Mesothelial cell of epicardium (in vitro differentiated cells): ENCODE measurements at regions not wholly inside any gene's neighbourhood (a gene's known extent, or its start where the extent isn't known, plus 50 kb on each side); places are given as distances from the start of the nearest gene placed in this dataset.
"Not testable (repeated sequence)": the region's sequence is repeated elsewhere in the genome, so short reads cannot be mapped to it uniquely, and the experiment has no call there.

ENCODE experiments used
- DNase-seq, 2 experiments: peaks; one replicate each; pipeline ENCODE4 v3.0.0; 2021; ENCODE audit warnings: low spot score in 2 of 2; ENCODE audit not compliant: unreplicated experiment in 2 of 2
- H3K27ac Mint-ChIP-seq: 2 replicates; pipeline ENCODE4 v1.8.0; 2021; ENCODE audit warnings: mixed read lengths
- H3K27me3 Mint-ChIP-seq: 2 replicates; pipeline ENCODE4 v1.8.0; 2021; ENCODE audit warnings: low read depth, mixed read lengths
- H3K36me3 Mint-ChIP-seq: 2 replicates; pipeline ENCODE4 v1.8.0; 2021; ENCODE audit warnings: mixed read lengths
- H3K4me1 Mint-ChIP-seq: 2 replicates; pipeline ENCODE4 v1.8.0; 2021; ENCODE audit warnings: mixed read lengths
- H3K4me3 Mint-ChIP-seq: 2 replicates; pipeline ENCODE4 v1.8.0; 2021; ENCODE audit warnings: mild to moderate bottlenecking, moderate library complexity, mixed read lengths
- H3K9me3 Mint-ChIP-seq: 2 replicates; pipeline ENCODE4 v1.8.0; 2021; ENCODE audit warnings: mixed read lengths
- TF ChIP-seq, protein P1 (sequence below): fragments of 200-600 bp; sonication (generic); IDR thresholded peaks from one replicate; pipeline ENCODE4 v1.5.0; 2021; ENCODE audit warnings: antibody characterized with exemption; ENCODE audit not compliant: unreplicated experiment

DNA sequence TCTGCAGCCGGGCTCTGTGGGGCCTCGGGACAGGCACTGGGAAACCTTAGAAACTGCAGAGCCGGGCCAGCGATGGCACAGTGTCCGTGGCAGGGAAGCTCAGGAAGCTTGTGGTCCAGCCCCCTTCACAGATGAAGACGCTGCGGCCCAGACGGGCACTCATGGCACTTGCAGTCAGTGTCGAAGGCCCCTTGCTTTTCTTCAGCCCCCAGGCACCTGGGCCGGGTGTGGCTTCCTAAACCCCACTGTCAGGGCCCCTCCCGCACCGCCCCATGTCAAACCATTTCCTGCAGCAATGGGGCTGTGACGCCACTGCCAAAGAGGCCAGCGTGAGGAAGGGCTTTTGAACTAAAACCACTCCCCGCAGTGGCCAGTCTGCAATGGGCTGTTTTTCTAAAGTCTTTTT, 164.0 kb downstream of the LAT start:
- Mint-ChIP-seq H3K36me3 (no peaks in the 10 kb centered on the region), H3K27me3 (no peaks in the 10 kb centered on the region), H3K27ac (no peak overlapping the region), H3K4me3 (no peak overlapping the region), H3K4me1 (peaks cover 16% of the 10 kb centered on the region), H3K9me3 (no peaks in the 10 kb centered on the region)
- TF ChIP-seq, protein P1, sequence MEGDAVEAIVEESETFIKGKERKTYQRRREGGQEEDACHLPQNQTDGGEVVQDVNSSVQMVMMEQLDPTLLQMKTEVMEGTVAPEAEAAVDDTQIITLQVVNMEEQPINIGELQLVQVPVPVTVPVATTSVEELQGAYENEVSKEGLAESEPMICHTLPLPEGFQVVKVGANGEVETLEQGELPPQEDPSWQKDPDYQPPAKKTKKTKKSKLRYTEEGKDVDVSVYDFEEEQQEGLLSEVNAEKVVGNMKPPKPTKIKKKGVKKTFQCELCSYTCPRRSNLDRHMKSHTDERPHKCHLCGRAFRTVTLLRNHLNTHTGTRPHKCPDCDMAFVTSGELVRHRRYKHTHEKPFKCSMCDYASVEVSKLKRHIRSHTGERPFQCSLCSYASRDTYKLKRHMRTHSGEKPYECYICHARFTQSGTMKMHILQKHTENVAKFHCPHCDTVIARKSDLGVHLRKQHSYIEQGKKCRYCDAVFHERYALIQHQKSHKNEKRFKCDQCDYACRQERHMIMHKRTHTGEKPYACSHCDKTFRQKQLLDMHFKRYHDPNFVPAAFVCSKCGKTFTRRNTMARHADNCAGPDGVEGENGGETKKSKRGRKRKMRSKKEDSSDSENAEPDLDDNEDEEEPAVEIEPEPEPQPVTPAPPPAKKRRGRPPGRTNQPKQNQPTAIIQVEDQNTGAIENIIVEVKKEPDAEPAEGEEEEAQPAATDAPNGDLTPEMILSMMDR, result no peak
- DNase-seq, result no peak

DNA sequence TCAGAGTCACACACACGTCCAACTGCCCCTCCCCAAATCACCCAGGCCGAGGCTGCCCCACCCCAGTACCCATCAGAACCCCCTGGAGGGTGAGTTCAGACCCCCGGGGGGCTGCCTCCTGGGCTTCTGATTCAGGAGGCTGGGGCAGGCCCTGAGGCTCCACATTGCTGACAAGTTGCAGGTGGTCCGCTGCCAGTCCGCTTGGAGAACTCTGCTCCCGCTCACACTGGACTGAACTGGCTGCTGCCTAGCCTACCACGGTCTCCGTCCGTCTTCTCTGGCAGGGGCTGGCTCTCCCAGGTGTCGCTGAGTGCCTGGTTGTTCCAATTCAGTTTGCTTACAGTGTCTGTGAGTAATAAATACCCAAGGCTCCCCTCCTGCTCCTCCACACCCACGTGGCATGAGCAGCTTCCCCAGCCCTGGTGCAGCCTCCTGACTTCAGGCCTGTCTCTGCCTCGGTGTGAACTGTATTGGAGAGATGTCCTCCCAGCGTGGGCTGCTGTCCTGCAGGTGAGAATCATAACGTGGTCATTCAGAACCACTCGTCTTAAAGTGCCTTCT, 163.4 kb downstream of the LAT start:
- Mint-ChIP-seq H3K27ac (no peak overlapping the region), H3K36me3 (no peaks in the 10 kb centered on the region), H3K4me3 (no peak overlapping the region), H3K27me3 (no peaks in the 10 kb centered on the region), H3K9me3 (no peaks in the 10 kb centered on the region), H3K4me1 (peaks cover 14% of the 10 kb centered on the region)
- TF ChIP-seq, protein P1, result no peak
- no peak for DNase-seq

DNA sequence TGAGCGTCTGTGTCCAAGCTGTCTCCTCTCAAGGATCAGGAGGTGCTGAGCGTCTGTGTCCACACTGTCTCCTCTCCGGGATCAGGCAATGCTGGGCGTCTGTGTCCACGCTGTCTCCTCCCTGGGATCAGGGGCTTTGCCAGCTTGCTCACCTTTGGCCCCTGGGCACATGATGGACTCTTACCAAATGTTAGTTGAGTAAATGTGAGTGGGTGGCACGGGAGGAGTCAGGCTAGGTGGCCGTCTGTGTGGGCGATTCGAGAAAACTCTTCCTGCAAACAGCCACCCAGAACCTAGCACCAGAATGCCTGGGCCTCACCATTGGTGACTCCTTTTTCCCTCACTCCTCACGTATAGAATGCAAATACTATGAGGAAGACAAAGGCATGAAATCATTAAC, 162.9 kb downstream of the LAT start:
- not testable (repeated sequence) for H3K36me3 Mint-ChIP-seq, H3K27me3 Mint-ChIP-seq, DNase-seq, H3K4me3 Mint-ChIP-seq, H3K27ac Mint-ChIP-seq, H3K9me3 Mint-ChIP-seq
- peaks cover 17% of the 10 kb centered on the region for H3K4me1 Mint-ChIP-seq

DNA sequence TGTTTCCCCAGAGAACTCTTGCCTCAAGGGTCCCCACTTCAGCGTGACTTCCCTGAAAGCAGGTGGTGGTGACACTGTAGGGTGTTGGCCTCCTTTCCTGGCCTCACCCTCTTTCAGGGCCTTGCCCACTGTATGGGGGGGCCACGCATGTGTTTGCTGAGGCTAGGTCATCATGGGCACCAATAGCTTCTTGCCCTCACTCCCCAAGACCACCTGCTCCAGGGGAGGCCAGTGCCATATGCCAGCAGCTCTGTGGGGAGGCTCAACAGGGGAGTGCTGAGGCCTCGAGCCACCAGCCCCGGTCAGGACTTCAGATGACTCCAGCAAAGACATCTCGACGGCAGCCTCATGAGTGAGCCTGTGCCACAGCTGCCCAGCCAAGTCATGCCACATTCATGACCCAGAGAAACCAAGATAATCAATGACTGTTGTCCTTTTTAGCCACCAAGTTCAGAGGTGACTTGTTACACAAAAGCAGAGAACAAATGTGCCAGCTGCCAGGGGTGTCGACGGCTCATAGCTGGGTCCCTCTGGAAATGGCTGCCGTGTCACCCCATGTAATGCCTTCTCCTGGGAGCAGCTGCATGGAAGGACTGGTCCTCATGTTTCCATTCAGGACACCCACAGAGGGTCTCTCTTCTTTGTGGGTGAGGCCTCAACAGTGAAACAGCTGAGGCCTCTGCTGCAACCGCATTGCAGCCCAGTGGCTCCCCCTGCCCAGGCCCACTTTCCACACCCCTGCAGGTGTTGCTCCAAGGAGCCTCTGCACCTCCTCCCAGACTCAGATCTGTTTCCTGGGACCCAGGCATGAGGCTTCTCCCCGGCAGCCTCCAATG, 162.2 kb downstream of the LAT start:
- H3K4me3 Mint-ChIP-seq, H3K27me3 Mint-ChIP-seq, DNase-seq, H3K27ac Mint-ChIP-seq, H3K9me3 Mint-ChIP-seq, H3K36me3 Mint-ChIP-seq: not testable (repeated sequence)
- peaks cover 20% of the 10 kb centered on the region for H3K4me1 Mint-ChIP-seq

DNA sequence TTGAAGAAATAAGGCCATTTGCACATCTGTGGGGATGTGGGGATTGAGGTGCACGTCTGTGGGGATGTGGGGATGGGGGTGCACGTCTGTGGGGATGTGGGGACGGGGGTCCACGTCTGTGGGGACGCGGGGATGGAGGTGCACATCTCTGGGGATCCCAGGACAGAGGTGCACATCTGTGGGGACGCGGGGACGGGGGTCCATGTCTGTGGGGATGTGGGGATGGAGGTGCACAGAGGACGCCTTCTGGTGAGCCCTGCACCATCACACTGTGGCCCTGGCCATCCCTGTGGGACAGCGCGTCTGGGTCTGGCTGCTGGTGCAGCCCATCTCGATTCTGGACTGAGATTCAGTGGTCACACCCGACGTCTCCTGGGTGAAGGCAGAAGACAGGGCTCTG, 161.4 kb downstream of the LAT start:
- Mint-ChIP-seq H3K9me3 (no peaks in the 10 kb centered on the region), H3K4me1 (peaks cover 20% of the 10 kb centered on the region), H3K4me3 (no peak overlapping the region), H3K27me3 (no peaks in the 10 kb centered on the region), H3K36me3 (no peaks in the 10 kb centered on the region), H3K27ac (no peak overlapping the region)
- no peak for DNase-seq
- TF ChIP-seq, protein P1, result no peak

DNA sequence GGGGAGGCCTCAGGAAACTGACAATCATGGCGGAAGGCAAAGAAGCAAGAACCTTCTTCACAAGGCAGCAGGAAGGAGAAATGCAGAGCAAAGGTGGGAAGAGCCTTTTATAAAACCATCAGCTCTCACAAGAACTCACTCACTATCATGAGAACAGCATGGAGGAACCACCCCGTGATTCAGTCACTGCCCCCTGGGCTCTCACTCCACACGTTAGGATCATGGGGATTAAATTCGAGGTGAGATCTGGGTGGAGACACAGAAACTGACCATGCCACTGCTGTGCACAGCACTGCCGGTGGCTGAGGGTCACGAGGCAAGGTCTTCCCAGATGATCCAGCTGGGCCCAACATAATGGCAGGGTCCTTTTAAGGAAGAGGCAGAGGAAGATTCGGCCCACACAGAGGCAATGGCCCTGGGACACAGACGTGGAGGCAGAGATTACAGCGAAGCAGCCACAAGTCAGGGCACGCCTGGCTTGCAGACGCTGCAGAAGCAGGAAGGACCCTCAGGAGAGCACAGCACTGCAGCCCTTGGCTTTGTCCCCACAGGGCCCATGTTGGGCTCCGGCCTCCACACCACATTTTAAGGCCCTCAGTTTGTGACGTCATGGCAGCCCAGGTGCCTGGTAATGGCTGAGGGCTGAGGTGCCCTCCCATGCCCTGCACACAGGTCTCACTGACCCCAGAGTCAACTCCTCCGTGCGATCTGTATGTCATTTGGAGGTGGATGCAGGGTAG, 160.8 kb downstream of the LAT start:
- H3K4me1 Mint-ChIP-seq, result peaks cover 20% of the 10 kb centered on the region
- not testable (repeated sequence) for H3K27me3 Mint-ChIP-seq, H3K9me3 Mint-ChIP-seq, DNase-seq, H3K4me3 Mint-ChIP-seq, H3K36me3 Mint-ChIP-seq
- peak overlapping the region; percentile 34 for H3K27ac Mint-ChIP-seq

DNA sequence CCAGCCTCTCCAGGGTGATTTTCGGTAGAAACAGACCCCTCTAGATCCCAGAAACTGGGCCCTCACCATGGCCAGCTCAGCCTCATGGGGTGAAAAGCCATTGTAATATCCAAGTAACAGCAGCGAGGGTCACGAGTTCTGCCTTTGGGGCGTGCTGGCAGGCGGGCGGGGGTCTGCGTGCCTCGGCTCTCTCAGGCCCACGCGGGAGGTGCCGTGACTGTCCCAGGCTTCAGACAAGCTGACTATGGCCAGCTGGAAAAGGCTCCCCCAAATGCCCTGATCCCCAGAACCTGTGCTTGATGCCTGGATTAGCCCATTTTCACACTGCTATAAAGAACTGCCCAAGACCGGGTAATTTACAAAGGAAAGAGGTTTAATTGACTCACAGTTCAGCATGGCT, 160.2 kb downstream of the LAT start:
- not testable (repeated sequence) for H3K27me3 Mint-ChIP-seq, H3K4me3 Mint-ChIP-seq, DNase-seq, H3K9me3 Mint-ChIP-seq, H3K36me3 Mint-ChIP-seq
- Mint-ChIP-seq H3K4me1 (peaks cover 22% of the 10 kb centered on the region), H3K27ac (peak overlapping the region; percentile 34)

DNA sequence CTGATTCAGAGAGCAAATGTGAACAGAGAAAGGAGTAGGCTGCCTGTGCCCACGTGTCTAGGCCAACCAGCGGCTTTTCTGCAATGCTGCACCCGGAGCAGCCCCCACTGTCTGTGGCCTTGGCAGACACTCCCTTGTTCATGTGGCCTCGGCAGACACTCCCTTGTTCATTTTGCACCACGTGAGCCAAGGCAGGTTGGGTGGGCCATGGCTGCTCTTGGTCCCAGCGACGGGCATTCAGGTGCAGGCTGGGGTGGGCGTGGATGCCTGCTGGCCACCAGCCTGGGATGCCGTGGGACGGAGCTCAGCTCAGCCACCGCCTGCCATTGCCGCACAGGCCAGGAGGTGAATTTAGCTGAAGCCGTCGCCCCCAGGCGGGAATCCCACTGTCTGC, 159.8 kb downstream of the LAT start:
- H3K4me3 Mint-ChIP-seq, H3K9me3 Mint-ChIP-seq, H3K36me3 Mint-ChIP-seq, H3K27me3 Mint-ChIP-seq, DNase-seq: not testable (repeated sequence)
- H3K4me1 Mint-ChIP-seq, result peaks cover 23% of the 10 kb centered on the region
- H3K27ac Mint-ChIP-seq, result peak overlapping the region; percentile 47

DNA sequence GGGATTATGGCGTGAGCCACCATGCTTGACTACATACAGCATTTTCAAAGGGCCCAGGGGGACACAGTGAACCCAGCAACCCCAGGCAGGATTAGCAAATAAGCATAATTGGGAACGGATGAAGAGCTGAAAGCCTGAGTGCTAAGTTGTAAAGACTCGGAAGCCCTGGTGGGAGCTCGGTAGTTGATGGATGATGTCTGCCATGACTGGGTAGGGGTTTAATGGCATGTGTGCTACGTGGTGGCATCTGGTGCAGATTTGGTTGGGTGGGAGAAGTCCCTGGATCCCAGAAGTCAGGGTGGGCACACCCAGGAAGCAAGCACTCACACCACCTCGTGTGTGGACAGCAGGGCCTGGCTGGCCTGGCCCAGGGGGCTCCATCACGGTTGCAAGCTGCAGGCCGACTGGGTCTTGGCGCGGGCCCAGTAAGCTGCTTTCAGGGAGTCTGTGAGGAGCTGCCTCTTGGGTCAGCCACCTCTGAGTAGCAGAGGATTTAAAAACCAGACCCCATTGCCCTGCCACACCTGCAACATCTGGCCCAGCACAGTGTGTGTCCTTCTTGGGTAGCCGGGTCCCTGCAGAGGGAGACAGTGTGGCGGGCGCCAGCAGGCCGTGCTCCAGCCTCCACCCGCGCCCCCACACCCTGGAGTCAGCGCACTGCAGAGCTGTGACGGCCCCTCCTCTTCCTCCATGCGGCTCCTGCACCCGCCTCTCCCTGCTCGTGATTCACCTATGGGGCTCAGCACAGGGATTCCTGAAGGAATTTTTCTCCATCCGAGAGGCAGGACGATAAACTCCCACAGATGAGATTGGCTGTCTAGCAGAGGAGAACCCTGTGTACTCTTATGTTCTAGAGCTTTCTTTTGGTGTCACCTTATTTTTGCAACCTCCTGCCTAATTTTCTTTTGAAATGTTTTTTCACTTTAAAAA, 159.2 kb downstream of the LAT start:
- not testable (repeated sequence) for H3K27me3 Mint-ChIP-seq, DNase-seq, H3K36me3 Mint-ChIP-seq, H3K4me3 Mint-ChIP-seq, H3K9me3 Mint-ChIP-seq
- H3K27ac Mint-ChIP-seq, result peak overlapping the region; percentile 47
- peaks cover 28% of the 10 kb centered on the region for H3K4me1 Mint-ChIP-seq

DNA sequence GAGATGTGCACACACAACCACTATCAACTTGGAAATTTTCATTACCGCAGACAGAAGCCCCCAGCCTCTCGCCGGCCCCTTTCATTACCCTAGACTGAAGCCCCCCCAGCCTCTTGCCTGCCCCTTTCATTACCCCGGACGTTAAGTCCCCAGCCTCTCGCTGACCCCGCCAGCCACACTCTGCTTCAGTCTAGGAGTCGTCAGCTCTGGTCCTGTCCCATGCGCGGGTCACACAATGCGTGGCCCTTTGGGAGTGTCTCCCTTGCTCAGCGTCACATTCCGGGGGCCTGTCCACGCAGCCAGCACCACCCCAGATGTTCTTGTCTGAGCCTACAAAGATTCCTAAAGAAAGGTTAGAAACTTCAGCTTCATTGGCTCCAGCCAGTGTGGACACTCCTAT, 157.7 kb downstream of the LAT start:
- DNase-seq, H3K4me3 Mint-ChIP-seq, H3K36me3 Mint-ChIP-seq, H3K27me3 Mint-ChIP-seq, H3K9me3 Mint-ChIP-seq: not testable (repeated sequence)
- Mint-ChIP-seq H3K4me1 (peaks cover 28% of the 10 kb centered on the region), H3K27ac (peak overlapping the region; percentile 73)
